T-cell (primary cell): ENCODE measurements at regions not wholly inside any gene's neighbourhood (a gene's known extent, or its start where the extent isn't known, plus 50 kb on each side); places are given as distances from the start of the nearest gene placed in this dataset.

Source experiments
- ATAC-seq, 4 experiments: fragments of 200-7000 bp in 3 of 4; fragments of 150-1000 bp in 1 of 4; cut with Tn5 transposase; replicated peaks in 1 of 4; 1 replicate in 3 of 4; 2 replicates in 1 of 4; pipeline ENCODE4 v1.10.0; 2021; ENCODE audit warnings: moderate library complexity in 3 of 4, mild to moderate bottlenecking in 2 of 4, moderate number of reproducible peaks in 1 of 4
- CTCF ChIA-PET, 2 donors: fragments of 300-600 bp; sonication (Branson Sonifier 250); formaldehyde crosslinking; loops; one replicate each; lab custom pipeline; 2022; ENCODE audit warnings: antibody characterized with exemption in 2 of 2; lab: Charles Lee
- POLR2A ChIA-PET, 2 donors: fragments of 300-600 bp; sonication (Branson Sonifier 250); formaldehyde crosslinking; loops; one replicate each; lab custom pipeline; 2022; ENCODE audit warnings: antibody characterized with exemption in 2 of 2; lab: Charles Lee
- DNase-seq, 35 experiments: peaks; one replicate each; pipeline versions ENCODE4 v3.0.0 to v3.0.0-alpha.2; 2013 to 2023
- H3K27ac ChIP-seq: one replicate; pipeline ENCODE4 v1.5.1; 2013; ENCODE audit warnings: low read length
- H3K27me3 ChIP-seq, 2 experiments: replicated peaks in 1 of 2; 1 replicate in 1 of 2; 2 replicates in 1 of 2; pipeline versions ENCODE4 v1.6.1 to v1.7.0; 2013; ENCODE audit warnings: low read length in 1 of 2, mixed read lengths in 1 of 2; ENCODE audit not compliant: control insufficient read depth in 2 of 2, insufficient read depth in 2 of 2; ENCODE audit errors: extremely low read depth in 1 of 2
- H3K36me3 ChIP-seq, 2 donors: 1 replicate in 1 of 2; 2 replicates in 1 of 2; pipeline versions ENCODE4 v1.6.1 to v1.7.0; 2013; ENCODE audit warnings: low read length in 1 of 2; ENCODE audit not compliant: control insufficient read depth in 2 of 2, insufficient read depth in 1 of 2; ENCODE audit errors: extremely low read depth in 1 of 2
- H3K4me1 ChIP-seq, 2 experiments: 1 replicate in 1 of 2; 2 replicates in 1 of 2; pipeline versions ENCODE4 v1.6.1 to v1.7.0; 2013; ENCODE audit warnings: low read length in 2 of 2, mixed read lengths in 1 of 2; ENCODE audit not compliant: insufficient read depth in 2 of 2, control insufficient read depth in 1 of 2; ENCODE audit errors: extremely low read depth in 1 of 2
- H3K4me3 ChIP-seq, 2 donors: 1 replicate in 1 of 2; 2 replicates in 1 of 2; pipeline versions ENCODE4 v1.5.1 to v1.7.0; 2013; ENCODE audit warnings: mild to moderate bottlenecking in 2 of 2, low read length in 1 of 2, moderate library complexity in 1 of 2; ENCODE audit not compliant: control insufficient read depth in 1 of 2; ENCODE audit errors: extremely low read depth in 1 of 2
- H3K9me3 ChIP-seq: 2 replicates; pipeline ENCODE4 v1.7.0; 2013
- H3K27ac Mint-ChIP-seq, 2 donors: one replicate each; pipeline ENCODE4 v1.8.0; 2020 to 2021; ENCODE audit warnings: mild to moderate bottlenecking in 2 of 2, mixed read lengths in 2 of 2
- H3K27me3 Mint-ChIP-seq, 2 donors: one replicate each; pipeline ENCODE4 v1.8.0; 2021 to 2022; ENCODE audit warnings: mixed read lengths in 2 of 2
- H3K36me3 Mint-ChIP-seq: one replicate; pipeline ENCODE4 v1.8.0; 2021; ENCODE audit warnings: mixed read lengths
- H3K4me1 Mint-ChIP-seq, 3 donors: one replicate each; pipeline ENCODE4 v1.8.0; 2020 to 2022; ENCODE audit warnings: mixed read lengths in 3 of 3, mild to moderate bottlenecking in 1 of 3
- H3K4me3 Mint-ChIP-seq, 3 donors: one replicate each; pipeline ENCODE4 v1.8.0; 2020 to 2022; ENCODE audit warnings: mild to moderate bottlenecking in 3 of 3, mixed read lengths in 3 of 3, moderate library complexity in 3 of 3
- H3K9me3 Mint-ChIP-seq, 3 donors: one replicate each; pipeline ENCODE4 v1.8.0; 2020 to 2022; ENCODE audit warnings: mixed read lengths in 3 of 3
- WGBS: methylation state at CpG from one replicate; pipeline ENCODE4 v1.1.5; 2013; ENCODE audit warnings: missing lambda C conversion rate; ENCODE audit not compliant: insufficient coverage; 5-methylcytosine and 5-hydroxymethylcytosine counted together

DNA sequence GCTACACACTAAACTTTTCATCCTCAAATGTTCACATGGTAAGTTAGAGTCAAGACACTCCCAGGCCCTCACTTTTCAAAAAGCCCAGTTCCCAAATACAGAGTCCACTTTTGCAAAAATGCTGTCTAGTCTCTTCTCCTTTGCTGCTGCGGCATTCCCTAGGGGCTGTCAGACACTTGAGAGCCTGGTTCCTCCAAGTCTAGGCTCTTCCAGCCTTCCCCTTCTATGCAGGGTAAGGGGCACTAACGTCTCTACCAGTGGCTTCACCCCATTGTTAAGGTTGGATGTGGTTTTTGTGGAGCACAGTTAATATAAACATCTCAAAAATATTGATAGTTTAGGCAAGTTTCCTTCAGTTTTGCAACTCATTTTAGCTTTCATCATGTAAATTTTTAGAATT lies 181.5 kb downstream of the KIF18A start:
- Histone ChIP-seq H3K27ac (no peak overlapping the region), H3K9me3 (no peaks in the 10 kb centered on the region), H3K36me3 (no peaks in the 10 kb centered on the region), H3K4me1 (no peaks in the 10 kb centered on the region), H3K4me3 (no peak overlapping the region), H3K27me3 (peaks cover 0 to 4% of the 10 kb centered on the region in 2 experiments)
- CTCF ChIA-PET: no interaction called here
- ATAC-seq (no peak), DNase-seq (no peak)
- Mint-ChIP-seq H3K9me3 (peaks cover 0 to 2% (median 0%) of the 10 kb centered on the region in 3 donors), H3K4me1 (no peaks in the 10 kb centered on the region), H3K27me3 (no peaks in the 10 kb centered on the region), H3K27ac (no peak overlapping the region), H3K4me3 (no peak overlapping the region), H3K36me3 (no peaks in the 10 kb centered on the region)
- POLR2A ChIA-PET: no interaction called here
- WGBS: no CpG with 5 or more reads among the region's 2 CpGs

- Mint-ChIP-seq H3K9me3 (peaks cover 0 to 3% (median 2%) of the 10 kb centered on the region in 3 donors), H3K4me3 (no peak overlapping the region), H3K27ac (no peak overlapping the region), H3K4me1 (no peaks in the 10 kb centered on the region), H3K27me3 (peaks cover 5% of the 10 kb centered on the region in 2 donors), H3K36me3 (no peaks in the 10 kb centered on the region)
- ChIA-PET POLR2A (no interaction called here), CTCF (no interaction called here)
- ATAC-seq (no peak), DNase-seq (no peak)
- Histone ChIP-seq H3K4me1 (no peaks in the 10 kb centered on the region), H3K9me3 (no peaks in the 10 kb centered on the region), H3K27me3 (peaks cover 0 to 4% of the 10 kb centered on the region in 2 experiments), H3K4me3 (no peak overlapping the region), H3K36me3 (no peaks in the 10 kb centered on the region), H3K27ac (no peak overlapping the region)
Observed at GRCh38 chr11:27921472-27921871, 186.5 kb downstream of the KIF18A start.

DNA sequence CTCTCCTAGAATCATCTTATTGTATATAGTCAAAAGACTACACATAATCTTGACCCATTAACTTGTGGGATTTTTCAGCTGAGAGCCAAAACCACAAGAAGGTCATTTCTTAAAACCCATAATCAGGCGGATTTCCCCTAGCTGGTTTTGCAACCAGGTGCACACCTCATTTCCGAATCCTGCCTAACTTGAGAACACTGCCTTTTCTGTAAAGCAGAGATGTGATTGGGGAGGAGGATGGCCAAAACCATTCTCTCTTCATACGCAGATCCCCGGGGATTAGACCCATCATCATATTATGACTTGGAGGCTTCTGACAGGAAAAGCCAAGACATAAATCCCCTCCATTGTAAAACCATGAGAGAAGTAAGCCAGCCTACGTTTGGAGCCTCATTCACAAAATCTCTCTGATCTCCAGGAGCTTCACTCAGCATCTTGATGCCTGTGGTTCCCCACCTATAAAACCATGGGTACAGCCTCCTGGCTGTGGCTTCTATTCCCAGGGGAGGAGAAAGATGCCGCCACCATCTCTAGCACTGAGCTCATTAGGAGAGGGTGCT lies 191.3 kb downstream of the KIF18A start:
- POLR2A ChIA-PET: no interaction called here
- WGBS: 0% methylated on average over 1 of the region's 6 CpGs
- H3K27ac Mint-ChIP-seq: no peak overlapping the region

GRCh38 chr11:27914080-27914479 lies 193.9 kb downstream of the KIF18A start:
- ChIA-PET CTCF (no interaction called here), POLR2A (no interaction called here)
- H3K27ac Mint-ChIP-seq: no peak overlapping the region
- peaks cover 0 to 17% (median 0%) of the 10 kb centered on the region in 3 donors for H3K9me3 Mint-ChIP-seq
- H3K4me3 ChIP-seq: no peak overlapping the region
- H3K4me3 Mint-ChIP-seq: no peak overlapping the region
- no peaks in the 10 kb centered on the region for H3K36me3 ChIP-seq
- H3K9me3 ChIP-seq: no peaks in the 10 kb centered on the region
- H3K27me3 Mint-ChIP-seq: peaks cover 5 to 10% of the 10 kb centered on the region in 2 donors
- DNase-seq: no peak
- no peaks in the 10 kb centered on the region for H3K36me3 Mint-ChIP-seq
- no peaks in the 10 kb centered on the region for H3K4me1 Mint-ChIP-seq
- no peak overlapping the region for H3K27ac ChIP-seq
- H3K27me3 ChIP-seq: no peaks in the 10 kb centered on the region
- no peaks in the 10 kb centered on the region for H3K4me1 ChIP-seq
- no peak for ATAC-seq

More for the DNA sequence above, 191.3 kb downstream of the KIF18A start:
- H3K36me3 ChIP-seq: no peaks in the 10 kb centered on the region
- CTCF ChIA-PET: no interaction called here
- Mint-ChIP-seq H3K4me3 (no peak overlapping the region), H3K9me3 (peaks cover 0 to 13% (median 0%) of the 10 kb centered on the region in 3 donors), H3K27me3 (peaks cover 5% of the 10 kb centered on the region in 2 donors), H3K36me3 (no peaks in the 10 kb centered on the region), H3K4me1 (no peaks in the 10 kb centered on the region)
- H3K4me1 ChIP-seq: no peaks in the 10 kb centered on the region
- no peak overlapping the region for H3K27ac ChIP-seq
- ATAC-seq: no peak
- no peak overlapping the region for H3K4me3 ChIP-seq
- no peak for DNase-seq
- H3K9me3 ChIP-seq: no peaks in the 10 kb centered on the region
- H3K27me3 ChIP-seq: no peaks in the 10 kb centered on the region

DNA sequence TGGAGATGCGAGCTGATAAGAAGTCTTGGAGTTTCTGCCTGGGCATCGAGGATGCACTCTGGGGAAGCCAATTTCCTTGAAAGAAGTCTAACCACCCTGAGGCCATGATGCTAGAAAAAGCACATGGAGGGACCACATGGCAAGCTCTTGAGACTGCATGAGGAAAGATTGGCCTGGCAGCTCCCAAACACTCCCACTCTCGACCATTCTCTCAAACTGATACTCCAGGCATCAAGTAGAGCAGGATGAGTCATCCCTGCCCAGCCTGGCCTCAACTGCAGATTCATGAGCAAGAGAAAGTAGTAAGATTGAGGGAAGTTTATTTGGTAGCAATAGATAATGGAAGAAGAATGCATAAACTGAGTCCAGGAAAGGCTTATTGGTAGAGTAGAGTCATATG lies 194.3 kb downstream of the KIF18A start:
- H3K4me3 ChIP-seq: no peak overlapping the region
- no peaks in the 10 kb centered on the region for H3K4me1 ChIP-seq
- H3K36me3 ChIP-seq: no peaks in the 10 kb centered on the region
- H3K27me3 Mint-ChIP-seq: peaks cover 5 to 10% of the 10 kb centered on the region in 2 donors
- no peak overlapping the region for H3K27ac Mint-ChIP-seq
- ChIA-PET POLR2A (no interaction called here), CTCF (no interaction called here)
- DNase-seq: no peak
- peaks cover 0 to 16% (median 0%) of the 10 kb centered on the region in 3 donors for H3K9me3 Mint-ChIP-seq
- H3K4me3 Mint-ChIP-seq: no peak overlapping the region
- no peak for ATAC-seq
- no peaks in the 10 kb centered on the region for H3K4me1 Mint-ChIP-seq
- 50% methylated on average over 1 of the region's 3 CpGs for WGBS
- H3K27ac ChIP-seq: no peak overlapping the region
- H3K9me3 ChIP-seq: no peaks in the 10 kb centered on the region
- no peaks in the 10 kb centered on the region for H3K36me3 Mint-ChIP-seq
- H3K27me3 ChIP-seq: no peaks in the 10 kb centered on the region

GRCh38 chr11:27912916-27913315 lies 195.0 kb downstream of the KIF18A start:
- H3K4me3 ChIP-seq: no peak overlapping the region
- Mint-ChIP-seq H3K9me3 (peaks cover 0 to 14% (median 0%) of the 10 kb centered on the region in 3 donors), H3K36me3 (no peaks in the 10 kb centered on the region), H3K27ac (no peak overlapping the region), H3K27me3 (peaks cover 4 to 10% of the 10 kb centered on the region in 2 donors), H3K4me3 (no peak overlapping the region), H3K4me1 (no peaks in the 10 kb centered on the region)
- no peaks in the 10 kb centered on the region for H3K27me3 ChIP-seq
- no peaks in the 10 kb centered on the region for H3K4me1 ChIP-seq
- DNase-seq (no peak), ATAC-seq (no peak)
- POLR2A ChIA-PET: no interaction called here
- no peaks in the 10 kb centered on the region for H3K36me3 ChIP-seq
- no peak overlapping the region for H3K27ac ChIP-seq
- CTCF ChIA-PET: interaction anchor here in 1 of 2 donors (0.5 kb wide), 1 partner anchor 25 kb away, joined by 3 read pairs; no protein-coding TSS in a partner anchor
- no CpG with 5 or more reads among the region's 2 CpGs for WGBS
- H3K9me3 ChIP-seq: no peaks in the 10 kb centered on the region
